ENCODE measurements at regions not wholly inside any gene's neighbourhood (a gene's known extent, or its start where the extent isn't known, plus 50 kb on each side); places are given as distances from the start of the nearest gene placed in this dataset.

DNA sequence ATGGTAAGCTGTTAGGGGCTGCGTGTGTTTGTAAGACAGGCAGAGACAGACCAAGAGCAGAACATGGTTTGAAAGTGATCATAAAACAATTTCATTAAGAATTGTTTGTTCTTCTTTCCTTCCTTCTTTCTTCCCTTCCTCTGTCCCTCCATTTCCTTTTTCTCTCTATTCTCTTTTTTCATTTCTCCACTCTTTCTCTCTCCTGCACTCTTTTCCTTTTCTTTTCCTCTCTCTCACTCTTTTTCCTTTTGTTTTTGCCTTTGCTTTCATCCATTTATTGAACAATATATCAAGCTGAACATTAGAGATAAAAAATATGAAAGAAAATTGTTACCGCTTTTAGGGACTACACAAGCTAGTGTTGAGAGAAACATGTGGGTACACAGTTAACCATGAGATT lies 62.2 kb upstream of the GOLIM4 start (continued):
- no peak for TF ChIP-seq SIN3A (IDR thresholded peaks at IDR 0.05; ENCODE audit: borderline replicate concordance, low read depth, low read length)

DNA sequence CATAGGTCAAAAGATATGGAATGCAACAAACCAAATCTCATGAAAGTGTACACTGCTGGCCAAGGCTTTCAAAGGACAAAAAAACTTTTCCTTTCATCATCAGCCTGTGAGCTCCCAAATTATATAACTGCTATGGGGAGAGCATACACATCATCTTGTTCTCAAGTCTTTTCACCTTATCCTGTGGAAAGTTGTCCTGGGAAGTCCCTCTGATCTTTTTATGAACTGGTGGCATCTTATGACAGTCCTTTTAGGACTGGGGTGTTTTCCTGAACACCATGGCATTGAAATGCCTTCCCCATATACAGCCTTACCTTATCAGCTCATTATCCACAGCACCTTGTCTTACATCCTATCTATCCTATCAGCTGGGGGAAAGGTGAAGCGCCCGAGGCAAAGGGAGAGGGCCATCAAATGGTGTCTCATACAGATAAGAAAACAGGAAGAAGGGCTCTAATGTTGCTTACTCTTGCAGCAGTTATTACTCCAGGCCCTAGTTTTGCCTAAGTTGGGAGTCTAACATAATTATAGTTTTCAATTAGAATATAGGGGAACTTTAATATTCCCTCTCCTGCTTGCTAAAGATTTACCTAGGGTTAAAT lies 61.5 kb upstream of the GOLIM4 start:
- no peaks in the 10 kb centered on the region for H3K4me1 ChIP-seq (ENCODE audit: insufficient read depth, low read length)
- ATAC-seq (no peak), FAIRE-seq (no peak), DNase-seq (ENCODE audit: low spot score) (no peak)
- H3K36me3 ChIP-seq (replicated peaks in 1 of 2; ENCODE audit: control insufficient read depth in 1 of 2, insufficient read depth in 2 of 2, low read length in 2 of 2), result no peaks in the 10 kb centered on the region
- intact Hi-C loops (cut with micrococcal nuclease; ENCODE audit: unreplicated experiment), result no loop called here
- H4K20me1 ChIP-seq (ENCODE audit: insufficient read depth, low read length), result no peaks in the 10 kb centered on the region
- no peak overlapping the region for H3K9ac ChIP-seq (ENCODE audit: insufficient read depth, low read depth, low read length)
- no TSS peak for BruUV-seq (replicated peaks)
- H3K9me3 ChIP-seq (ENCODE audit: low read length), result peaks cover 14% of the 10 kb centered on the region
- 0% methylated on average over 2 of the region's 2 CpGs for WGBS (ENCODE audit: low lambda C conversion rate)
- ChIA-PET POLR2A (no interaction called here), CTCF (ENCODE audit: low intra/inter-chr PET ratio, low total read pairs) (no interaction called here)
- no peak overlapping the region for H3K4me3 ChIP-seq (replicated peaks in 1 of 3; ENCODE audit: insufficient read depth in 1 of 3, low read depth in 2 of 3, low read length in 3 of 3)
- no peaks in the 10 kb centered on the region for H3K79me2 ChIP-seq (ENCODE audit: insufficient read depth, low read length)
- H2AFZ ChIP-seq (ENCODE audit: low read length), result no peak overlapping the region
- H3K4me2 ChIP-seq (ENCODE audit: low read depth, low read length), result no peak overlapping the region
- H3K27me3 ChIP-seq (ENCODE audit: control insufficient read depth in 1 of 2, insufficient read depth in 2 of 2, low read length in 2 of 2), result no peaks in the 10 kb centered on the region; a peak in 1 of 5 replicates
- H3K27ac ChIP-seq (ENCODE audit: extremely low read length, insufficient read depth, low read length), result no peak overlapping the region
- in situ Hi-C loops (cut with HindIII; ENCODE audit: extremely low pct_ligation_motif_present, low pct_unique_long_range_greater_than_20kb), result loop anchor here (25.0 kb wide), 1 partner anchor 220 kb away; no protein-coding TSS in a partner anchor
- TF ChIP-seq ASH2L (IDR thresholded peaks at IDR 0.05; ENCODE audit: insufficient read length, low read depth, low read length), result no peak
- TF ChIP-seq RFXANK (CRISPR knock-in tag; IDR thresholded peaks at IDR 0.05), result no peak
- TF ChIP-seq NFE2 (CRISPR knock-in tag; IDR thresholded peaks at IDR 0.05), result no peak
- TF ChIP-seq SP2 (CRISPR knock-in tag; IDR thresholded peaks at IDR 0.05), result no peak
- TF ChIP-seq ZFYVE20 (CRISPR knock-in tag; IDR thresholded peaks at IDR 0.05; ENCODE audit: borderline replicate concordance, low read depth), result no peak
- TF ChIP-seq SIX1 (CRISPR knock-in tag; IDR thresholded peaks at IDR 0.05; ENCODE audit: borderline replicate concordance), result no peak
- no peak for TF ChIP-seq ZNF547 (CRISPR knock-in tag; IDR thresholded peaks at IDR 0.05)
- no peak for TF ChIP-seq HNRNPL (IDR thresholded peaks at IDR 0.05; ENCODE audit: low read depth, low read length)
- no peak for TF ChIP-seq ZNF7 (CRISPR knock-in tag; IDR thresholded peaks at IDR 0.05)
- TF ChIP-seq ZNF143 (CRISPR knock-in tag; IDR thresholded peaks at IDR 0.05), result no peak
- TF ChIP-seq SNAPC5 (CRISPR knock-in tag; IDR thresholded peaks at IDR 0.05; ENCODE audit: borderline replicate concordance), result no peak
- no peak for TF ChIP-seq ZNF350 (CRISPR knock-in tag; IDR thresholded peaks at IDR 0.05; ENCODE audit: borderline replicate concordance, low read depth)
- TF ChIP-seq THAP8 (CRISPR knock-in tag; IDR thresholded peaks at IDR 0.05; ENCODE audit: borderline replicate concordance), result no peak
- no peak for TF ChIP-seq NCOA2 (CRISPR knock-in tag; IDR thresholded peaks at IDR 0.05)
- no peak for TF ChIP-seq ZNF703 (CRISPR knock-in tag; IDR thresholded peaks at IDR 0.05; ENCODE audit: borderline replicate concordance)
- TF ChIP-seq, protein P1, sequence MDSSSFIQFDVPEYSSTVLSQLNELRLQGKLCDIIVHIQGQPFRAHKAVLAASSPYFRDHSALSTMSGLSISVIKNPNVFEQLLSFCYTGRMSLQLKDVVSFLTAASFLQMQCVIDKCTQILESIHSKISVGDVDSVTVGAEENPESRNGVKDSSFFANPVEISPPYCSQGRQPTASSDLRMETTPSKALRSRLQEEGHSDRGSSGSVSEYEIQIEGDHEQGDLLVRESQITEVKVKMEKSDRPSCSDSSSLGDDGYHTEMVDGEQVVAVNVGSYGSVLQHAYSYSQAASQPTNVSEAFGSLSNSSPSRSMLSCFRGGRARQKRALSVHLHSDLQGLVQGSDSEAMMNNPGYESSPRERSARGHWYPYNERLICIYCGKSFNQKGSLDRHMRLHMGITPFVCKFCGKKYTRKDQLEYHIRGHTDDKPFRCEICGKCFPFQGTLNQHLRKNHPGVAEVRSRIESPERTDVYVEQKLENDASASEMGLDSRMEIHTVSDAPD (CRISPR knock-in tag; IDR thresholded peaks at IDR 0.05), result no peak
